ENCODE measurements at regions not wholly inside any gene's neighbourhood (a gene's known extent, or its start where the extent isn't known, plus 50 kb on each side); places are given as distances from the start of the nearest gene placed in this dataset.

DNA sequence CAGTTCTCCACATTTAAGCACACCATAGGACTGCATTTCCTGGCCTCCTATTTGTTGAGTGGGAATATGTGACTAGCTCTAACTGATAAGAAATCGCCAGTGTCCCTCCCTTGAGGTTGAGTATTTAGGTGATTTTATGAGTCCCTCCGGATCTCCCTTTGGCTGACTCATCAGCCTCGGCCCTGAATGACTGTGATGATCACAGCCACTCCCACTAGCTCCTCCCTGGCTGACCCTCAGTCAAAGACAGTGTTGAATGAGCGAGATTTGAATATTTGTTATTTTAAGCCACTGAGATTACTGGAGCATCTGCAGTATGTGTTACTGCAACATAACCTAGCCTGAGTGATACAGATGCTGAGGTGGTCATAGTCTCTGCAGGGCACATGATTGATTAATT, 515.3 kb downstream of the EPHB1 start:
- WGBS, 2 donors = 28% methylated on average over 4 of the region's 4 CpGs
- H3K4me1 ChIP-seq = no peaks in the 10 kb centered on the region
- H3K9me3 ChIP-seq = no peaks in the 10 kb centered on the region
- intact Hi-C loops (cut with DNase I) = no loop called here
- no peak for TF ChIP-seq POLR2A (IDR thresholded peaks at IDR 0.05)
- TF ChIP-seq, protein P1, sequence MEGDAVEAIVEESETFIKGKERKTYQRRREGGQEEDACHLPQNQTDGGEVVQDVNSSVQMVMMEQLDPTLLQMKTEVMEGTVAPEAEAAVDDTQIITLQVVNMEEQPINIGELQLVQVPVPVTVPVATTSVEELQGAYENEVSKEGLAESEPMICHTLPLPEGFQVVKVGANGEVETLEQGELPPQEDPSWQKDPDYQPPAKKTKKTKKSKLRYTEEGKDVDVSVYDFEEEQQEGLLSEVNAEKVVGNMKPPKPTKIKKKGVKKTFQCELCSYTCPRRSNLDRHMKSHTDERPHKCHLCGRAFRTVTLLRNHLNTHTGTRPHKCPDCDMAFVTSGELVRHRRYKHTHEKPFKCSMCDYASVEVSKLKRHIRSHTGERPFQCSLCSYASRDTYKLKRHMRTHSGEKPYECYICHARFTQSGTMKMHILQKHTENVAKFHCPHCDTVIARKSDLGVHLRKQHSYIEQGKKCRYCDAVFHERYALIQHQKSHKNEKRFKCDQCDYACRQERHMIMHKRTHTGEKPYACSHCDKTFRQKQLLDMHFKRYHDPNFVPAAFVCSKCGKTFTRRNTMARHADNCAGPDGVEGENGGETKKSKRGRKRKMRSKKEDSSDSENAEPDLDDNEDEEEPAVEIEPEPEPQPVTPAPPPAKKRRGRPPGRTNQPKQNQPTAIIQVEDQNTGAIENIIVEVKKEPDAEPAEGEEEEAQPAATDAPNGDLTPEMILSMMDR (IDR thresholded peaks at IDR 0.05) = no peak
- no peak for DNase-seq
- H3K27ac ChIP-seq = no peak overlapping the region
- H3K27me3 ChIP-seq = no peaks in the 10 kb centered on the region
- H3K36me3 ChIP-seq = no peaks in the 10 kb centered on the region
- H3K4me3 ChIP-seq = no peak overlapping the region

DNA sequence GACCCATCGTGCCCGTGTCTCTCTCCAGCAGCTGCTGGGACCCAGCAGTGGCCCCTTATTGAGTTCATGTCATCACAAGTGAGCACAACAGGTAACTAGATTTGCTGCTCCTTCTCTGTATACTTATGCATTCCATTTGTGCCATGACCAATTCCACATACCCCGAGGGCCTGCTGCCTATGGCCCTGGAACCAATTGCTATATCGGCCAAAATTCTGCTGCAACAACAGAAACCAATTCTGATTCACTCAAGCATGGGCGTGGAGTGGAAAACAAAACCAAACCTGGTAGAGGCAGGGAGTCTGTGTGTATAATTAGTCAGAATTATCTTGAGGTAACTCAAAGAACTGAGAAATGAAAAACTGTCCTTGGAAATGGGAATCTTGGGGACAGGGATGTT, 516.6 kb downstream of the EPHB1 start:
- WGBS, 2 donors = 51 to 73% methylated on average over 5 of the region's 5 CpGs
- no peaks in the 10 kb centered on the region for H3K4me1 ChIP-seq
- H3K36me3 ChIP-seq = no peaks in the 10 kb centered on the region
- TF ChIP-seq, protein P1 (IDR thresholded peaks at IDR 0.05) = no peak
- no peaks in the 10 kb centered on the region for H3K9me3 ChIP-seq
- no peak for DNase-seq
- H3K27ac ChIP-seq = no peak overlapping the region
- intact Hi-C loops (cut with DNase I) = no loop called here
- no peaks in the 10 kb centered on the region for H3K27me3 ChIP-seq
- H3K4me3 ChIP-seq = no peak overlapping the region

DNA sequence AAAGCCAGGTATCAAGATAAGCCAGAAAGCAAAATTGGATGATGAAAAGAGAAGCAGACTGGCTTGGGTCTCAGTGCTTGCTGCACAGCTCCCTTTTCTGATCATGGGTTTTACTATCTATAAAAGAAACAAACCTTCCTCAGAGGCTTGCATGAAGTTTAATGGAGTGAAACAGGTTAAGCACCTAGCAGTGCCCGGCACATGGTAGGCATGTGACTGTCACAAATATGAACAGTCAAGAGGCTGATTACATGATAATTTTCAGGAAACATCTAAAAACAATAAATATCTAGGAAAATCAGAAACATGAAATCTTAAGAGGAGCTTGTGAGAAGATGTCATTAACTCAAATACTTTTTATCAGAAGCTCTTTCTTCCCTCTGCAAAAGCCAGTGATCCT, 519.2 kb downstream of the EPHB1 start:
- intact Hi-C loops (cut with DNase I) = no loop called here
- WGBS, 2 donors = 92 to 100% methylated on average over 1 of the region's 1 CpG
- Histone ChIP-seq H3K27ac (no peak overlapping the region), H3K9me3 (no peaks in the 10 kb centered on the region), H3K27me3 (no peaks in the 10 kb centered on the region), H3K4me3 (no peak overlapping the region), H3K4me1 (no peaks in the 10 kb centered on the region), H3K36me3 (no peaks in the 10 kb centered on the region)
- no peak for DNase-seq
- TF ChIP-seq POLR2A (IDR thresholded peaks at IDR 0.05) = no peak
- TF ChIP-seq, protein P1 (IDR thresholded peaks at IDR 0.05) = no peak

DNA sequence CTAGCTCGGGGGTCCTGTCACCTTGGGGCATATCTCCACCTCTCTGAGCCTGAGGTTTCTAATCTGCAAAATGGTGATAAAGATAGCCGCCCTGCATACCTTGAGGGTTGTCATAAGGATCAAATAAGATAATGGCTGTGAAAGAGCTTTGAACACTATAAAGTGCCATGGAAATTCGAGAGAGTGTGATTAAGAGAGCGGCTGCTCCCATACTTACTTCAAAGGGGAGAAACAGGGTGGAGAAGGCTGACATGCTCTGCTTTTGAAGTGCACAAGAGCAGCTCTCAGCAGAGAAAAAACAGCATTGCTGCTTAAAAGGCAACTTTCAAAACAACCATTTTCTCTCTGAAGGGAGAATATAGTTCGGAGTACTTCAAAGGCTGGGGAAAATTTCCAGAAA, 529.2 kb downstream of the EPHB1 start:
- 27 to 40% methylated on average over 3 to 4 of the region's 5 CpGs for WGBS, 2 donors
- intact Hi-C loops (cut with DNase I) = no loop called here
- Histone ChIP-seq H3K9me3 (no peaks in the 10 kb centered on the region), H3K27ac (no peak overlapping the region), H3K27me3 (peaks cover 0 to 15% (median 0%) of the 10 kb centered on the region in 4 donors), H3K4me3 (no peak overlapping the region), H3K36me3 (no peaks in the 10 kb centered on the region), H3K4me1 (no peaks in the 10 kb centered on the region)
- TF ChIP-seq, protein P1 (IDR thresholded peaks at IDR 0.05) = no peak
- no peak for TF ChIP-seq POLR2A (IDR thresholded peaks at IDR 0.05)
- DNase-seq = no peak

DNA sequence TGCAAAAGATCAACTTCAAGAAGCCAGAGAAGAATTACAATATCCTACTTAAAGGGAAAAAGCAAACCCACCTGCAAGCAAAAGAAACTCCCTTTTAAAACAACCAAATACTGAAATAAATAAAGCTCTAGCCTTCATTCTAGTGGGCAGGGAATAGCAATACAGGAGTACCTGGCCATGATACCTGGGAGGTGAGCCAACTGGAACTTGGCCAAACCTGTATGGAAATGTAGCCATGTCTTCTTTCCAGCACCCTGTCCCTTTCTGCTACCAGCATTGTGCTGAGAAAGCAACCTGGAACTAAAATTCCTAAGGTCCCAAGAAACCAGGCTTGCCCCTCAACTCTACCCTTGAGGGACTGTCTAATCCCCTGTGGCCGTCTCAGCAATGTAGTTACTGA, 530.0 kb downstream of the EPHB1 start:
- no peaks in the 10 kb centered on the region for H3K4me1 ChIP-seq
- H3K9me3 ChIP-seq = no peaks in the 10 kb centered on the region
- no peak overlapping the region for H3K27ac ChIP-seq
- H3K36me3 ChIP-seq = no peaks in the 10 kb centered on the region
- H3K4me3 ChIP-seq = no peak overlapping the region
- intact Hi-C loops (cut with DNase I) = no loop called here
- 10 to 25% methylated on average over 1 of the region's 1 CpG for WGBS, 2 donors
- TF ChIP-seq POLR2A (IDR thresholded peaks at IDR 0.05) = no peak
- TF ChIP-seq, protein P1 (IDR thresholded peaks at IDR 0.05) = no peak
- DNase-seq = no peak
- H3K27me3 ChIP-seq = peaks cover 0 to 15% (median 0%) of the 10 kb centered on the region in 4 donors
